OCI-LY1 (cell line): ENCODE measurements at regions not wholly inside any gene's neighbourhood (a gene's known extent, or its start where the extent isn't known, plus 50 kb on each side); places are given as distances from the start of the nearest gene placed in this dataset.

Experiments
- EZH2 ChIP-seq: fragments of 200-600 bp; sonication (generic), shearing (Covaris generic); IDR thresholded peaks from 2 replicates; pipeline ENCODE4 v1.8.0; 2017; ENCODE audit warnings: borderline replicate concordance, mixed run types, mild to moderate bottlenecking, antibody characterized with exemption, low read length, moderate library complexity, mixed read lengths
- TF ChIP-seq, protein P1 (sequence below): fragments of 200-600 bp; sonication (generic), shearing (Covaris generic); IDR thresholded peaks from 2 replicates; pipeline ENCODE4 v1.5.1; 2017; ENCODE audit warnings: mild to moderate bottlenecking, antibody characterized with exemption, low read length, moderate library complexity, mixed read lengths

DNA sequence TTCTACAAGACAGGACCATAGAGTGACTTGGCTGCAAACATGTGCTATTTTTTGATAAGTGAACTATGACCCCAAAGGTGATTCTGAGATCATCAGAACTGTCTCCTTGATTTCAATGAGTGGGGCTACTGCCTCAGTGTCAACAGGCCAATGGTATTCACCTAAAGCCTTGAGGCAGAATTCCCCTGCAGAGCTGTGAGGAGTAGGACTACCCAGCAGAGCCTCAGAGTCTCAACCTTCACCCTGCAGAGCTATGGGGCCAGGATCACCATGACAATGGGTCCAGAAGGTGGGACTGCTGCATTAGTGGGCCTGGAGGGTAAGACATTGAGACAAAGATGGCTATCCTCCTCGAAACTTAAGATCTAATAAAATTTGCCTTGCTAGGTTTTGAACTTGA lies 1668.2 kb upstream of the SLC39A10 start:
- TF ChIP-seq EZH2: no peak
- TF ChIP-seq, protein P1, sequence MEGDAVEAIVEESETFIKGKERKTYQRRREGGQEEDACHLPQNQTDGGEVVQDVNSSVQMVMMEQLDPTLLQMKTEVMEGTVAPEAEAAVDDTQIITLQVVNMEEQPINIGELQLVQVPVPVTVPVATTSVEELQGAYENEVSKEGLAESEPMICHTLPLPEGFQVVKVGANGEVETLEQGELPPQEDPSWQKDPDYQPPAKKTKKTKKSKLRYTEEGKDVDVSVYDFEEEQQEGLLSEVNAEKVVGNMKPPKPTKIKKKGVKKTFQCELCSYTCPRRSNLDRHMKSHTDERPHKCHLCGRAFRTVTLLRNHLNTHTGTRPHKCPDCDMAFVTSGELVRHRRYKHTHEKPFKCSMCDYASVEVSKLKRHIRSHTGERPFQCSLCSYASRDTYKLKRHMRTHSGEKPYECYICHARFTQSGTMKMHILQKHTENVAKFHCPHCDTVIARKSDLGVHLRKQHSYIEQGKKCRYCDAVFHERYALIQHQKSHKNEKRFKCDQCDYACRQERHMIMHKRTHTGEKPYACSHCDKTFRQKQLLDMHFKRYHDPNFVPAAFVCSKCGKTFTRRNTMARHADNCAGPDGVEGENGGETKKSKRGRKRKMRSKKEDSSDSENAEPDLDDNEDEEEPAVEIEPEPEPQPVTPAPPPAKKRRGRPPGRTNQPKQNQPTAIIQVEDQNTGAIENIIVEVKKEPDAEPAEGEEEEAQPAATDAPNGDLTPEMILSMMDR: no peak
